DOHH2 (cell line): ENCODE measurements at regions not wholly inside any gene's neighbourhood (a gene's known extent, or its start where the extent isn't known, plus 50 kb on each side); places are given as distances from the start of the nearest gene placed in this dataset.
A peak's percentile ranks its signal among the peaks of the same experiment; 100 is the strongest.

Source experiments
- H3F3A ChIP-seq: fragments of 200-600 bp; sonication (generic), shearing (Covaris generic); 2 replicates; pipeline ENCODE4 v1.6.0; 2016; ENCODE audit warnings: antibody characterized with exemption, mild to moderate bottlenecking; ENCODE audit not compliant: control insufficient read depth, insufficient read depth
- H3K27ac ChIP-seq: fragments of 200-600 bp; sonication (generic); 2 replicates; pipeline ENCODE4 v1.5.1; 2014; ENCODE audit warnings: low read depth, mild to moderate bottlenecking, low read length, moderate library complexity
- H3K27me3 ChIP-seq: fragments of 200-600 bp; sonication (generic); 2 replicates; pipeline ENCODE4 v1.6.1; 2014; ENCODE audit warnings: mild to moderate bottlenecking, low read length, mixed read lengths; ENCODE audit not compliant: control insufficient read depth
- H3K36me3 ChIP-seq: fragments of 200-600 bp; sonication (generic); 2 replicates; pipeline ENCODE4 v1.6.1; 2014; ENCODE audit warnings: mild to moderate bottlenecking, low read length, moderate library complexity, mixed read lengths; ENCODE audit not compliant: control insufficient read depth
- H3K4me1 ChIP-seq: fragments of 200-600 bp; sonication (generic); 2 replicates; pipeline ENCODE4 v1.6.1; 2014; ENCODE audit warnings: mild to moderate bottlenecking, low read length, mixed read lengths; ENCODE audit not compliant: control insufficient read depth
- H3K4me2 ChIP-seq: fragments of 200-600 bp; sonication (generic); 2 replicates; pipeline ENCODE4 v1.6.0; 2014; ENCODE audit warnings: mild to moderate bottlenecking, low read length, moderate library complexity
- H3K4me3 ChIP-seq: fragments of 200-600 bp; sonication (generic); 2 replicates; pipeline ENCODE4 v1.5.1; 2014; ENCODE audit warnings: mild to moderate bottlenecking, low read length, mixed read lengths
- H3K79me2 ChIP-seq: fragments of 200-600 bp; sonication (generic); 2 replicates; pipeline ENCODE4 v1.6.1; 2014; ENCODE audit warnings: mild to moderate bottlenecking, low read length, mixed read lengths; ENCODE audit not compliant: control insufficient read depth
- H3K9me2 ChIP-seq: fragments of 200-600 bp; sonication (generic); replicated peaks from 2 replicates; pipeline ENCODE4 v1.6.1; 2014; ENCODE audit warnings: mild to moderate bottlenecking, low read length, mixed read lengths; ENCODE audit not compliant: control insufficient read depth
- H3K9me3 ChIP-seq: fragments of 200-600 bp; sonication (generic); 2 replicates; pipeline ENCODE4 v1.6.1; 2014; ENCODE audit warnings: antibody characterized with exemption, low read length, mixed read lengths; ENCODE audit not compliant: control insufficient read depth, insufficient read depth
- H4K20me1 ChIP-seq: fragments of 200-600 bp; sonication (generic); 2 replicates; pipeline ENCODE4 v1.6.0; 2014; ENCODE audit warnings: low read depth, mild to moderate bottlenecking, antibody characterized with exemption, low read length, moderate library complexity; ENCODE audit not compliant: control insufficient read depth, insufficient read depth
- EZH2phosphoT487 ChIP-seq: fragments of 200-600 bp; sonication (generic); IDR thresholded peaks from 2 replicates; pipeline ENCODE4 v1.6.1; 2017; ENCODE audit warnings: borderline replicate concordance, mild to moderate bottlenecking, antibody characterized with exemption, low read length, moderate library complexity, mixed read lengths
- TF ChIP-seq, protein P1 (sequence below): fragments of 200-600 bp; sonication (generic); IDR thresholded peaks from one replicate; pipeline ENCODE4 v1.5.1; 2014; ENCODE audit warnings: antibody characterized with exemption, mild to moderate bottlenecking, low read depth, low read length; ENCODE audit not compliant: poor library complexity, severe bottlenecking

GRCh38 chrX:22748093-22748999, 251.4 kb upstream of the DDX53 start:
- Histone ChIP-seq H3K79me2 (no peaks in the 10 kb centered on the region), H3K9me2 (no peaks in the 10 kb centered on the region), H4K20me1 (no peaks in the 10 kb centered on the region), H3K4me3 (no peak overlapping the region), H3F3A (no peaks in the 10 kb centered on the region), H3K27me3 (no peaks in the 10 kb centered on the region), H3K9me3 (no peaks in the 10 kb centered on the region), H3K4me2 (no peak overlapping the region), H3K36me3 (no peaks in the 10 kb centered on the region), H3K27ac (no peak overlapping the region), H3K4me1 (no peaks in the 10 kb centered on the region)
- no peak for TF ChIP-seq EZH2phosphoT487
- TF ChIP-seq, protein P1, sequence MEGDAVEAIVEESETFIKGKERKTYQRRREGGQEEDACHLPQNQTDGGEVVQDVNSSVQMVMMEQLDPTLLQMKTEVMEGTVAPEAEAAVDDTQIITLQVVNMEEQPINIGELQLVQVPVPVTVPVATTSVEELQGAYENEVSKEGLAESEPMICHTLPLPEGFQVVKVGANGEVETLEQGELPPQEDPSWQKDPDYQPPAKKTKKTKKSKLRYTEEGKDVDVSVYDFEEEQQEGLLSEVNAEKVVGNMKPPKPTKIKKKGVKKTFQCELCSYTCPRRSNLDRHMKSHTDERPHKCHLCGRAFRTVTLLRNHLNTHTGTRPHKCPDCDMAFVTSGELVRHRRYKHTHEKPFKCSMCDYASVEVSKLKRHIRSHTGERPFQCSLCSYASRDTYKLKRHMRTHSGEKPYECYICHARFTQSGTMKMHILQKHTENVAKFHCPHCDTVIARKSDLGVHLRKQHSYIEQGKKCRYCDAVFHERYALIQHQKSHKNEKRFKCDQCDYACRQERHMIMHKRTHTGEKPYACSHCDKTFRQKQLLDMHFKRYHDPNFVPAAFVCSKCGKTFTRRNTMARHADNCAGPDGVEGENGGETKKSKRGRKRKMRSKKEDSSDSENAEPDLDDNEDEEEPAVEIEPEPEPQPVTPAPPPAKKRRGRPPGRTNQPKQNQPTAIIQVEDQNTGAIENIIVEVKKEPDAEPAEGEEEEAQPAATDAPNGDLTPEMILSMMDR, result peak; percentile 63

- no peak overlapping the region for H3K4me2 ChIP-seq
Observed at GRCh38 chrX:22758807-22759481, 240.8 kb upstream of the DDX53 start.

DNA sequence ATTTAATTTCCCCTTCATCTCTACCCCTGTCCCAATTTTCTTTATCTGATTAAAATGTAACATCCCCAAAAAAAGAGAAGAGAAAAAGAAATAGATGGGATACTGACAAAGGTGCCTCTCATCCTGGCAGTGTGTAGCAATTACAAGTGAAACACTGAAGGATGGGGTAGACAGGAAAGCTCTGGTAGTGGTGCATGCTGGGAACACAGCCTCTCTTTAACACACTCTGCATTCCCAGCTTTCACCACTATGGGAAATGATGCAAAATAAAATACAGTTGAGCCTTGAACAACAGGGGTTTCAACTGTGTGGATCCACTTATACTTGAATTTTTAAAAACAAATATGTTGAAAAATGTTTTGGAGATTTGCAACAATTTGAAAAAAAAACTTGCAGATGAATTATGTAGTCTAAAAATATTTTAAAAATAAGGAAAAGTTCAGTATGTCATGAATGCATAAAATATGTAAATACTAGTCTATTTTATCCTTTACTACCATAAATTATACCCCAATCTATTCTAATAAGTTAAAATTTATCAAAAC, 239.2 kb upstream of the DDX53 start:
- H3K9me2 ChIP-seq, result no peaks in the 10 kb centered on the region
- TF ChIP-seq EZH2phosphoT487, result no peak
- TF ChIP-seq, protein P1, result no peak
- H3K27ac ChIP-seq, result no peak overlapping the region
- no peaks in the 10 kb centered on the region for H3F3A ChIP-seq
- H3K4me3 ChIP-seq, result no peak overlapping the region
- H3K4me2 ChIP-seq, result no peak overlapping the region
- H3K79me2 ChIP-seq, result no peaks in the 10 kb centered on the region
- H3K36me3 ChIP-seq, result no peaks in the 10 kb centered on the region
- H3K9me3 ChIP-seq, result no peaks in the 10 kb centered on the region
- H3K27me3 ChIP-seq, result no peaks in the 10 kb centered on the region
- no peaks in the 10 kb centered on the region for H4K20me1 ChIP-seq
- no peaks in the 10 kb centered on the region for H3K4me1 ChIP-seq

More at GRCh38 chrX:22758807-22759481, 240.8 kb upstream of the DDX53 start:
- no peaks in the 10 kb centered on the region for H3F3A ChIP-seq
- H3K9me2 ChIP-seq, result no peaks in the 10 kb centered on the region
- no peaks in the 10 kb centered on the region for H4K20me1 ChIP-seq
- no peak overlapping the region for H3K27ac ChIP-seq
- no peaks in the 10 kb centered on the region for H3K27me3 ChIP-seq
- TF ChIP-seq, protein P1, result no peak
- TF ChIP-seq EZH2phosphoT487, result no peak
- no peaks in the 10 kb centered on the region for H3K79me2 ChIP-seq
- H3K4me3 ChIP-seq, result no peak overlapping the region
- no peaks in the 10 kb centered on the region for H3K36me3 ChIP-seq
- H3K4me1 ChIP-seq, result no peaks in the 10 kb centered on the region
- no peaks in the 10 kb centered on the region for H3K9me3 ChIP-seq
